Esophagus squamous epithelium (tissue), 4 donors: ENCODE measurements at regions not wholly inside any gene's neighbourhood (a gene's known extent, or its start where the extent isn't known, plus 50 kb on each side); places are given as distances from the start of the nearest gene placed in this dataset.
"Not testable (repeated sequence)": the region's sequence is repeated elsewhere in the genome, so short reads cannot be mapped to it uniquely, and the experiment has no call there.

Experiments used
- CTCF ChIP-seq, 6 experiments: fragments of 450-650 bp in 4 of 6; fragments of 200-600 bp in 2 of 6; sonication (generic) in 2 of 6; IDR thresholded peaks; one replicate each; pipeline ENCODE4 v1.5.1; 2016 to 2019; ENCODE audit warnings: antibody characterized with exemption in 6 of 6, mild to moderate bottlenecking in 4 of 6, moderate library complexity in 4 of 6
- POLR2A ChIP-seq, 4 donors: fragments of 450-650 bp; IDR thresholded peaks; one replicate each; pipeline ENCODE4 v1.6.1; 2017; ENCODE audit warnings: antibody characterized with exemption in 4 of 4, mild to moderate bottlenecking in 4 of 4, moderate library complexity in 3 of 4

GRCh38 chr1:117717980-117718379, 112.1 kb downstream of the TENT5C start:
- TF ChIP-seq CTCF, POLR2A (IDR thresholded peaks at IDR 0.05): not testable (repeated sequence)
